ENCODE measurements at regions not wholly inside any gene's neighbourhood (a gene's known extent, or its start where the extent isn't known, plus 50 kb on each side); places are given as distances from the start of the nearest gene placed in this dataset.

- Histone ChIP-seq H3K9me3 (no peaks in the 10 kb centered on the region), H3K4me1 (peaks cover 3 to 5% (median 4%) of the 10 kb centered on the region in 4 donors), H3K27me3 (no peaks in the 10 kb centered on the region), H3K36me3 (no peaks in the 10 kb centered on the region), H3K27ac (replicated peaks in 1 of 4) (no peak overlapping the region), H3K4me3 (no peak overlapping the region)
- no peak for DNase-seq (ENCODE audit: extremely low spot score)
- WGBS = 95% methylated on average over 3 of the region's 3 CpGs
- intact Hi-C loops (cut with DNase I) = no loop called here
- TF ChIP-seq CTCF (IDR thresholded peaks at IDR 0.05) (no peak), POLR2A (IDR thresholded peaks at IDR 0.05; ENCODE audit: low read depth) (no peak), POLR2AphosphoS5 (IDR thresholded peaks at IDR 0.05) (no peak), EP300 (IDR thresholded peaks at IDR 0.05) (no peak)
Measured at GRCh38 chr2:105581555-105581944, 163.2 kb upstream of the NCK2 start.

GRCh38 chr2:105580870-105581554, 163.7 kb upstream of the NCK2 start:
- DNase-seq (ENCODE audit: extremely low spot score) = no peak
- H3K9me3 ChIP-seq = no peaks in the 10 kb centered on the region
- H3K36me3 ChIP-seq = no peaks in the 10 kb centered on the region
- H3K4me3 ChIP-seq = no peak overlapping the region
- H3K27ac ChIP-seq (replicated peaks in 1 of 4) = no peak overlapping the region
- intact Hi-C loops (cut with DNase I) = no loop called here
- H3K27me3 ChIP-seq = no peaks in the 10 kb centered on the region
- peaks cover 8 to 10% (median 9%) of the 10 kb centered on the region in 4 donors for H3K4me1 ChIP-seq
- no peak for TF ChIP-seq EP300 (IDR thresholded peaks at IDR 0.05)
- TF ChIP-seq POLR2AphosphoS5 (IDR thresholded peaks at IDR 0.05) = no peak
- TF ChIP-seq CTCF (IDR thresholded peaks at IDR 0.05) = no peak
- TF ChIP-seq POLR2A (IDR thresholded peaks at IDR 0.05; ENCODE audit: low read depth) = no peak
- WGBS = 84% methylated on average over 1 of the region's 1 CpG

GRCh38 chr2:105580216-105580615, 164.5 kb upstream of the NCK2 start:
- 97% methylated on average over 5 of the region's 5 CpGs for WGBS
- no peak overlapping the region for H3K27ac ChIP-seq (replicated peaks in 1 of 4)
- no peaks in the 10 kb centered on the region for H3K27me3 ChIP-seq
- H3K4me3 ChIP-seq = no peak overlapping the region
- no peak for DNase-seq (ENCODE audit: extremely low spot score)
- intact Hi-C loops (cut with DNase I) = no loop called here
- H3K36me3 ChIP-seq = no peaks in the 10 kb centered on the region
- no peaks in the 10 kb centered on the region for H3K9me3 ChIP-seq
- TF ChIP-seq POLR2AphosphoS5 (IDR thresholded peaks at IDR 0.05) (no peak), POLR2A (IDR thresholded peaks at IDR 0.05; ENCODE audit: low read depth) (no peak), EP300 (IDR thresholded peaks at IDR 0.05) (no peak), CTCF (IDR thresholded peaks at IDR 0.05) (no peak)
- H3K4me1 ChIP-seq = peaks cover 9 to 18% (median 17%) of the 10 kb centered on the region in 4 donors

GRCh38 chr2:105578166-105578565, 166.5 kb upstream of the NCK2 start:
- H3K9me3 ChIP-seq = no peaks in the 10 kb centered on the region
- intact Hi-C loops (cut with DNase I) = loop anchor here (5.0 kb wide), 2 partner anchors 509 to 524 kb away; no protein-coding TSS in a partner anchor
- no peak for DNase-seq (ENCODE audit: extremely low spot score)
- WGBS = 69% methylated on average over 4 of the region's 4 CpGs
- no peaks in the 10 kb centered on the region for H3K27me3 ChIP-seq
- no peak for TF ChIP-seq EP300 (IDR thresholded peaks at IDR 0.05)
- TF ChIP-seq CTCF (IDR thresholded peaks at IDR 0.05) = no peak
- no peak for TF ChIP-seq POLR2A (IDR thresholded peaks at IDR 0.05; ENCODE audit: low read depth)
- TF ChIP-seq POLR2AphosphoS5 (IDR thresholded peaks at IDR 0.05) = no peak
- no peaks in the 10 kb centered on the region for H3K36me3 ChIP-seq
- no peak overlapping the region for H3K27ac ChIP-seq (replicated peaks in 1 of 4)
- no peak overlapping the region for H3K4me3 ChIP-seq
- H3K4me1 ChIP-seq = peaks cover 9 to 28% (median 24%) of the 10 kb centered on the region in 4 donors

Data from esophagus muscularis mucosa (tissue), 4 donors.